ENCODE measurements at regions not wholly inside any gene's neighbourhood (a gene's known extent, or its start where the extent isn't known, plus 50 kb on each side); places are given as distances from the start of the nearest gene placed in this dataset.

DNA sequence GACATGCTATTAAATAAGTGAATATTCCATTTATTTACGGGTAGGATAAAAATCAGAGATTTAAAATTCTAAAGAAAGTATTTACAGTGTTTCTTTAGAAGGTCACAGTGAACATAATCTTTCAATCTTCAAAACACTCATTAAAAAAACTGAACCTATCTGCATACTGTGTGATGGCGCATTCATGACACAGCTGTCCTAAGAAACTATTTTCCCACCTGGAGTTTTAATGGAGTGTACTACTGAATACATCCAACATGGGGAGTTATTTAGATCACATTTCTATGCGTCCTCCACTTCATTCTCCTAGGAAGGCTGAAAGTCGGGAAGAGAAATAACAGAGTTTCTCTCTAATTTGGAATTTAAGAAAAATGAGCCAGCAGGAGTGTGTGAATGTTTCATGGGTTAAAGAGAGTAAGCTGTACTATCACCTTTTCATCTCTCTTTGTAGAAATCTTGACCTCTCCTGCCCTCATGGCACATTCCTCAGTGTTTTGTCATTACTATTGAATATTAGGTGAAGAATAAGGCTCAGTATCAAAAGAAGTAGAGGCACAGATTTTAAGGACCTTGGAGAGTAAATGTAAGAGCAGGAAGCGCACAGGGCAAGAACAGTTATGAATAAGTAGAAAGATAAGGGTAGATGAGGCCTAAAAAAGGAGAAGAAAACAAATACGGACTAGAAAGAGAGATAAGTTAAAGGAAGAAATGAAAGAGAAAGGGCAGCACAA lies 551.2 kb upstream of the TUSC1 start:
- TF ChIP-seq, protein P1, sequence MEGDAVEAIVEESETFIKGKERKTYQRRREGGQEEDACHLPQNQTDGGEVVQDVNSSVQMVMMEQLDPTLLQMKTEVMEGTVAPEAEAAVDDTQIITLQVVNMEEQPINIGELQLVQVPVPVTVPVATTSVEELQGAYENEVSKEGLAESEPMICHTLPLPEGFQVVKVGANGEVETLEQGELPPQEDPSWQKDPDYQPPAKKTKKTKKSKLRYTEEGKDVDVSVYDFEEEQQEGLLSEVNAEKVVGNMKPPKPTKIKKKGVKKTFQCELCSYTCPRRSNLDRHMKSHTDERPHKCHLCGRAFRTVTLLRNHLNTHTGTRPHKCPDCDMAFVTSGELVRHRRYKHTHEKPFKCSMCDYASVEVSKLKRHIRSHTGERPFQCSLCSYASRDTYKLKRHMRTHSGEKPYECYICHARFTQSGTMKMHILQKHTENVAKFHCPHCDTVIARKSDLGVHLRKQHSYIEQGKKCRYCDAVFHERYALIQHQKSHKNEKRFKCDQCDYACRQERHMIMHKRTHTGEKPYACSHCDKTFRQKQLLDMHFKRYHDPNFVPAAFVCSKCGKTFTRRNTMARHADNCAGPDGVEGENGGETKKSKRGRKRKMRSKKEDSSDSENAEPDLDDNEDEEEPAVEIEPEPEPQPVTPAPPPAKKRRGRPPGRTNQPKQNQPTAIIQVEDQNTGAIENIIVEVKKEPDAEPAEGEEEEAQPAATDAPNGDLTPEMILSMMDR (conservative IDR thresholded peaks at IDR 0.05; ENCODE audit: low read depth, low read length), result no peak
- Histone ChIP-seq H3K79me2 (ENCODE audit: insufficient read depth, low read depth) (no peaks in the 10 kb centered on the region), H3K27me3 (ENCODE audit: insufficient read depth, low read depth) (no peaks in the 10 kb centered on the region), H3K4me3 (IDR thresholded peaks at IDR 0.05; ENCODE audit: insufficient read depth, low read depth, low read length) (no peak overlapping the region), H3K4me1 (ENCODE audit: low read depth, poor library complexity, severe bottlenecking) (no peaks in the 10 kb centered on the region), H3K27ac (no peak overlapping the region), H3K4me2 (no peak overlapping the region), H2AFZ (ENCODE audit: low read depth) (no peak overlapping the region), H3K9ac (no peak overlapping the region), H4K20me1 (ENCODE audit: insufficient read depth) (no peaks in the 10 kb centered on the region), H3K36me3 (ENCODE audit: insufficient read depth) (no peaks in the 10 kb centered on the region)

DNA sequence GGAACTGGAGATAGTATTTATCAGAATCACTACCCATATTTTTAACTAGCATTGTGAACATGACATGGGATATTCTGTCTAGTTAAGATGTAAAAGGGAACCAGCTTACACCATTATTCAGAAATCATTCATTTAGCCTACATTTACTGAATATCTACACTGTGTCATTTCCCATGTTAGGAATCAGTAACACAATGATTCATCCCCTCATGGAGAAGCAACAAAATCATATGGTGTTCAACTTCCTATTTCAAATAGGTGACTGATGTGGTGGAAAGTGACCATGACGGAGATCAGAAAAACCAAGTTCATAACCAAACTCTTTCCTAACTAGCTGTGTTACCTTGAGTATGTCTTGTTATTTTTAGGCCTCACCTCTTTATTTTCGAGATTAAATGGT lies 550.0 kb upstream of the TUSC1 start:
- H3K79me2 ChIP-seq (ENCODE audit: insufficient read depth, low read depth), result no peaks in the 10 kb centered on the region
- H3K4me2 ChIP-seq, result no peak overlapping the region
- H4K20me1 ChIP-seq (ENCODE audit: insufficient read depth), result no peaks in the 10 kb centered on the region
- TF ChIP-seq, protein P1 (conservative IDR thresholded peaks at IDR 0.05; ENCODE audit: low read depth, low read length), result no peak
- no peak overlapping the region for H3K4me3 ChIP-seq (IDR thresholded peaks at IDR 0.05; ENCODE audit: insufficient read depth, low read depth, low read length)
- H3K27me3 ChIP-seq (ENCODE audit: insufficient read depth, low read depth), result no peaks in the 10 kb centered on the region
- H3K36me3 ChIP-seq (ENCODE audit: insufficient read depth), result no peaks in the 10 kb centered on the region
- no peak overlapping the region for H3K27ac ChIP-seq
- H3K9ac ChIP-seq, result no peak overlapping the region
- no peak overlapping the region for H2AFZ ChIP-seq (ENCODE audit: low read depth)
- no peaks in the 10 kb centered on the region for H3K4me1 ChIP-seq (ENCODE audit: low read depth, poor library complexity, severe bottlenecking)

DNA sequence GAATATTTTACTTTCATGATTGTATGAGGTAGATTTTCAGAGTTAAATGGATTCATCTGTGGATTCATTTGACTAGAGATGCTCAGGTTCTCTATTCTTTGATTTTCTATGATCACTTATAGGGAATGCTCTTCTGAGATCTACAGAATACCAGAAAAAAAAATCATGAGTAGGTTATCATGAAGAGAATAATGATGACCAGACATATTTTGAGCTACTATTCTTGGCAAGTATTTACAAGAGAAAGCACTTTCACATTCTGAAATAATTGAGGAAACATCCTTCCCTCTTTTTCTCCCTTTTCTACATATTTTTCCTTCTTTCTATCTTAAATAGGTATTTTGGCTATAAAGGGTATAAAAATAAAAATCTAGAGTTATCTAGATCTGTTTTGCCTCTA lies 543.0 kb upstream of the TUSC1 start:
- H3K27ac ChIP-seq, result no peak overlapping the region
- no peak overlapping the region for H3K4me3 ChIP-seq (IDR thresholded peaks at IDR 0.05; ENCODE audit: insufficient read depth, low read depth, low read length)
- H3K9ac ChIP-seq, result no peak overlapping the region
- H3K4me1 ChIP-seq (ENCODE audit: low read depth, poor library complexity, severe bottlenecking), result no peaks in the 10 kb centered on the region
- H3K36me3 ChIP-seq (ENCODE audit: insufficient read depth), result no peaks in the 10 kb centered on the region
- H4K20me1 ChIP-seq (ENCODE audit: insufficient read depth), result no peaks in the 10 kb centered on the region
- H2AFZ ChIP-seq (ENCODE audit: low read depth), result no peak overlapping the region
- no peaks in the 10 kb centered on the region for H3K79me2 ChIP-seq (ENCODE audit: insufficient read depth, low read depth)
- H3K4me2 ChIP-seq, result no peak overlapping the region
- no peaks in the 10 kb centered on the region for H3K27me3 ChIP-seq (ENCODE audit: insufficient read depth, low read depth)
- TF ChIP-seq, protein P1 (conservative IDR thresholded peaks at IDR 0.05; ENCODE audit: low read depth, low read length), result no peak

DNA sequence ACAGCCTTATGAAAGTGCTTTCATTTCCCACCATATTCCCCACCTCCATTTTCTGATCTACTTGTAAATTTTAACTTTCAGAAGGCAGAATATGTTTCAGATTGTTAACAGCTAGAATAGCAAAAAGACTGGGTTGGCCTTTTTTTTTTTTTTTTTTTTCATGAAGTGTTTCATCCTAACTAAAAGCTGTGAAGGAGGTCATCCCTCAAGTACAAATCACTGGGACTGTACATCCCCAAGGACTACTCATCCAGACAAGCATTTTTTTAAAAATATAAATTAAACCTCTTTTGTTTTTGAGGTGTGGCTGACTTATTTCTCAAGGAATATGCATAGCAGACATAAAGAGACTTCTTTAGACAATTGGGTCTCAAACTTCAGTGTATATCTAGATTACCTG lies 542.1 kb upstream of the TUSC1 start:
- Histone ChIP-seq H3K9ac (no peak overlapping the region), H3K4me2 (no peak overlapping the region), H3K27me3 (ENCODE audit: insufficient read depth, low read depth) (no peaks in the 10 kb centered on the region), H3K27ac (no peak overlapping the region), H3K79me2 (ENCODE audit: insufficient read depth, low read depth) (no peaks in the 10 kb centered on the region), H2AFZ (ENCODE audit: low read depth) (no peak overlapping the region), H4K20me1 (ENCODE audit: insufficient read depth) (no peaks in the 10 kb centered on the region), H3K4me1 (ENCODE audit: low read depth, poor library complexity, severe bottlenecking) (no peaks in the 10 kb centered on the region), H3K4me3 (IDR thresholded peaks at IDR 0.05; ENCODE audit: insufficient read depth, low read depth, low read length) (no peak overlapping the region), H3K36me3 (ENCODE audit: insufficient read depth) (no peaks in the 10 kb centered on the region)
- TF ChIP-seq, protein P1 (conservative IDR thresholded peaks at IDR 0.05; ENCODE audit: low read depth, low read length), result no peak

Measured in KMS-11 (cell line).